Astrocyte (in vitro differentiated cells and primary cell): ENCODE measurements at regions not wholly inside any gene's neighbourhood (a gene's known extent, or its start where the extent isn't known, plus 50 kb on each side); places are given as distances from the start of the nearest gene placed in this dataset.

Experiments used
- EZH2 ChIP-seq: IDR thresholded peaks from 2 replicates; pipeline ENCODE4 v1.6.1; 2012; ENCODE audit warnings: mild to moderate bottlenecking, low read length, inconsistent platforms; ENCODE audit not compliant: insufficient read depth
- TF ChIP-seq, protein P1 (sequence below): IDR thresholded peaks from 2 replicates; pipeline ENCODE4 v1.5.1; 2011; ENCODE audit warnings: low read depth, mild to moderate bottlenecking, inconsistent platforms, low read length, moderate library complexity; ENCODE audit not compliant: insufficient read depth

DNA sequence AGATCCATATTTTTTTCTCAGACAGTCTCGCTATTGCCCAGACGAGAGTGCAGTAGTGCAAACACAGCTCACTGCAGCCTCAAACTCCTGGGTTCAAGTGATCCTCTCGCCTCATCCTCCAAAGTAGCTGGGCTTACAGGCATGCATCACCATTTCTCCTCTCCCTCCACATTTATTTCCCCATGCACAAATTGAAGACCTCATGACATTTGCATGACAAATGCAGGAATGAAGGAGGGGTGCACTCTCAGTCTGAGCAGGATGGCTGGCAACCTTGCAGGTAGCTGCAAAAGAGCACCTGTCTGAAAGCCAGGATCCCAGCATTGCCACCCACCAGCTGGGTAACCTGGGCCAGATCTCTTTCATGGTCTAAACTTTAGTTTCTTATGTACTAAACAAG lies 111.2 kb downstream of the SH3TC2 start:
- TF ChIP-seq, protein P1, sequence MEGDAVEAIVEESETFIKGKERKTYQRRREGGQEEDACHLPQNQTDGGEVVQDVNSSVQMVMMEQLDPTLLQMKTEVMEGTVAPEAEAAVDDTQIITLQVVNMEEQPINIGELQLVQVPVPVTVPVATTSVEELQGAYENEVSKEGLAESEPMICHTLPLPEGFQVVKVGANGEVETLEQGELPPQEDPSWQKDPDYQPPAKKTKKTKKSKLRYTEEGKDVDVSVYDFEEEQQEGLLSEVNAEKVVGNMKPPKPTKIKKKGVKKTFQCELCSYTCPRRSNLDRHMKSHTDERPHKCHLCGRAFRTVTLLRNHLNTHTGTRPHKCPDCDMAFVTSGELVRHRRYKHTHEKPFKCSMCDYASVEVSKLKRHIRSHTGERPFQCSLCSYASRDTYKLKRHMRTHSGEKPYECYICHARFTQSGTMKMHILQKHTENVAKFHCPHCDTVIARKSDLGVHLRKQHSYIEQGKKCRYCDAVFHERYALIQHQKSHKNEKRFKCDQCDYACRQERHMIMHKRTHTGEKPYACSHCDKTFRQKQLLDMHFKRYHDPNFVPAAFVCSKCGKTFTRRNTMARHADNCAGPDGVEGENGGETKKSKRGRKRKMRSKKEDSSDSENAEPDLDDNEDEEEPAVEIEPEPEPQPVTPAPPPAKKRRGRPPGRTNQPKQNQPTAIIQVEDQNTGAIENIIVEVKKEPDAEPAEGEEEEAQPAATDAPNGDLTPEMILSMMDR: no peak
- TF ChIP-seq EZH2: no peak
